GM18507 (cell line): ENCODE measurements at regions not wholly inside any gene's neighbourhood (a gene's known extent, or its start where the extent isn't known, plus 50 kb on each side); places are given as distances from the start of the nearest gene placed in this dataset.
"Not testable (repeated sequence)": the region's sequence is repeated elsewhere in the genome, so short reads cannot be mapped to it uniquely, and the experiment has no call there.

Experiments
- DNase-seq: peaks from one replicate; pipeline ENCODE4 v3.0.0; 2011; ENCODE audit warnings: low read depth; ENCODE audit not compliant: insufficient read length; ENCODE audit errors: extremely low spot score
- FAIRE-seq: peaks from 2 replicates; lab custom pipeline; 2011; peaks lifted over from hg19 to GRCh38; lab: Jason Lieb, UNC

DNA sequence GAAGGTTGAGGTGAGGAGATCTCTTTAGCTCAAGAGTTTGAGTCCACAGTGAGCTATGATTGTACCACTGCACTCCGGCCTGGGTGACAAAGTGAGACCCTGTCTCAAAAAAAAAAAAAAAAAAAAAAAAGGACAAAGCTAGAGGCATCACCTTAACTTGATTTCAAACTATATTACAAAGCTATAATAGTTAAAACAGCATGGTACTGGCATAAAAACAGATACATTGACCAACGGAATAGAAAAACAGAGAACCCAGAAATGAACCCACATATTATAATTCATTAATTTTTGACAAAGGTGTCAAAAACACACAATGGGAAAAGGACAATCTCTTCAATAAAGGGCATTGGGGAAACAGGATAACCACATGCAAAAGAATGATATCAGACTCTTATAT lies 50.8 kb upstream of the MBOAT1 start:
- DNase-seq (no peak), FAIRE-seq (no peak)

DNA sequence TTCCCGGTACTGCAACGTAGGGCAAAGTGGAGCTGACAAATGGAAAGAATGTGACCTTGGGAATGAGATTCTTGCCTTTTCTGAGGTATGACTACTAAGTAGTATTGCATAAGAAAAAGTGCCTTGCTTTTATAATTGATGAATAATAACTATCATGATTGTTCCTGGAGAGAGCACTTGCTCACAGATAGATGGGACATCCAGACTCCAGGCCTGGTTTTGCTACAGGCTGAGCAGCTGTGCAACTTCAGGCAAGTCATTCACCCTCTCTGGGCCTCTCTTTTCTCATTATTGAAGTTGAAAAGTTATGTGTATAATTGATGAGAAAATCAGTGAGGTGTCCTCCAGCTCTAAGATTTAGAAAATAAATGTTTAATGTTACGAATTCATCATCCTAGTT lies 53.6 kb upstream of the MBOAT1 start:
- FAIRE-seq (no peak), DNase-seq (no peak)

DNA sequence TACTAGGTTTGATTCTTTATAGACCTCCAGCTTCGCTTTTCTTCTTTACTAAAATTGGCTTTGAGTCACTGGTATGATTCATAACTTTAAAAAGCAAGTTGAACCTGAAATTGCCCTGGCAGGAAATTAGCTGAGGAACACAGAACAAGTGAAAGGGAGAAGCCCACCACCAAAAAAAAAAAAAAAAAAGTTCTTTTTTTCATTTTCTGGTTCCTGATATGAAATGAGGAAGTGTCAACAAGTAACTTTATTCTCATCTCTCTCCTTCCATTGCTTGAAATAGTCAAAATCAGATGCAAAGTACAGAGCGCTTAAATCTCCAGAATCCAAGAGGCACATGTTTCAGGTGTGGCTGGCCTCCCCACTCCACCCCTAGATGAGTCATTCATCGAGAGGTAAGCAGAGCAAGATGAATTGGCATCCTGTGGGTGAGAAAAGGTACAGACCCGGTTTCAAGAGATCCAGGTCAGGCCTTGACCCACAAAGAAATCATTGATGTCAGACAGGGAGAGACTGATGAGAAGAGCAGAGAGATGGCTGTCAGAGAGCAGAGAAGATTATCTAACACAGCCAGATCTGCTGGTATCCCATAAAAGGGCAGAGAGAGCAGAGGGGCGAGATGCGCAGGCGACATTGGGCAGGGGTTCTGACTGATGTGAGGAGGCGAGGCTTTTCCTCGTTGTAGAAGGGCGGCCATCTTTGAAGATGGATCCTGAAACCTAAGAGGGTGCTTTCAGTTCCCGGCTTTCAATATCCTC lies 54.8 kb upstream of the MBOAT1 start:
- no peak for FAIRE-seq

DNA sequence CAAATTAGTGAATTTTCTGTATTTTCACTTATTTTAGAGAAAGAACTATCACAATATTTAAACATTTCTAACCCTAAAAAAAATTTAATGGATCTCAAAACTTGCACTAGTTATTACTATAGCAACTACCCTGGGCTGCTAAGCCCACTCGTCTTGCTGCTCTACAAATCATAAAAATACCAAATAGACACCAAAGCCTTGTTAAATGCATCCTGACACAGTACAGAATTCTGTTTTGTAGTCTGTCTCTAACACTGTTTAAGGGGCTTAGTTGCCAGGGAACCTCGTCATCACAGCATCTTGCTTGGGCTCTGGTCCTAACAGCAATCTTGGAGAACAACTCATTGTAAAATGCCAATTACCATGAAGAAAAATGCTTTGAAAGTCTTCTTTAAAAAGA lies 56.9 kb upstream of the MBOAT1 start:
- no peak for DNase-seq

More for the DNA sequence above, 54.8 kb upstream of the MBOAT1 start:
- no peak for DNase-seq

DNA sequence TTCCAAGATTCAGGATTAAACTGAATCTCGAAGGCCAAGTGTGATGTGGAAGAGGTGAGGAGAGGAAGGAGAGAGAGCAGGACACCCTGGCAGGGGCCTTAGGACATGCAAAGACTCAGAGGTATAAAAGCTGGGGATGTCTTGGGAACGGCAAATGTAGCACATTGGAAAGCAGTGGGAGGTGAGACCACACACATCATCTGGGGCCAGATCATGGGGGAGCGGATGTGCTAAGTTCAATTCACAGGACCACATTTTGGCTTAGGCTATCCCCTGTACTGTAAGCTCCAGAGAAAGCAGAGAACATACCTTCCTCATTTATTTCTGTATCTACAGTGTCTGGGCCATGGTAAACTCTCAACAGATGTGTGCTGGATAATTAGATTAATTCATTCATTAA lies 59.5 kb upstream of the MBOAT1 start:
- DNase-seq, result no peak
- FAIRE-seq, result no peak

More for the DNA sequence above, 56.9 kb upstream of the MBOAT1 start:
- FAIRE-seq, result no peak

DNA sequence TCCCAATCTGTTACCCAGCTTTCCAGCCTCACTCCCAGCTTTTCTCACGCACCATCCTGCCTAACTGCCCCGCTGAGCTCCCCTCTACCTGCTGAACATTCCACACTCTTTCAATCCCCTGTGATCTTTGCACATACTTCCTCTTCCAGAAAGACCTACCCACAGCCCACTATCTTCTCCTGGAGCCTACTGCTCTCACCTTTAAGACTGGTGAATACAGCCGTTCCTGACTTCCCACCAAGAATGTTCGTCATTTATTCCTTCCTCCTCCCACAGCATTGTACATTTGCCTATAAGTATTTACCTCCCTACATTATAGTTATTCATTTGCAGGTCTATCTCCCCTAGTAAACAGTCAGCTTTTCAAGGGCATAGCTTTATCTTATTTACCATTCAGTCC lies 61.9 kb upstream of the MBOAT1 start:
- FAIRE-seq (no peak), DNase-seq (no peak)

DNA sequence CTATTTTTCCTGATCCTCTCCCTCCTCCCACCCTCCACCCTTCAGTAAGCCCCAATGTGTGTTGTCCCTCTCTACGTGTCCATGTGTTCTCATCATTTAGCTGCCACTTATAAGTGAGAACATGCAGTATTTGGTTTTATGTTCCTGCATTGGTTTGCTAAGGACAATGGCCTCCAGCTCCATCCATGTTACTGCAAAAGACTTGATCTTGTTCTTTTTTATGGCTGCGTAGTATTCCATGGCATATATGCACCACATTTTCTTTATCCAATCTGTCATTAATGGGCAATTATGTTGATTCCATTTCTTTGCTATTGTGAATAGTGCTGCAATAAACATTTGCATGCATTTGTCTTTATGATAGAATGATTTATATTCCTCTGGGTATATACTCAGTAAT lies 63.6 kb upstream of the MBOAT1 start:
- FAIRE-seq, result not testable (repeated sequence)

DNA sequence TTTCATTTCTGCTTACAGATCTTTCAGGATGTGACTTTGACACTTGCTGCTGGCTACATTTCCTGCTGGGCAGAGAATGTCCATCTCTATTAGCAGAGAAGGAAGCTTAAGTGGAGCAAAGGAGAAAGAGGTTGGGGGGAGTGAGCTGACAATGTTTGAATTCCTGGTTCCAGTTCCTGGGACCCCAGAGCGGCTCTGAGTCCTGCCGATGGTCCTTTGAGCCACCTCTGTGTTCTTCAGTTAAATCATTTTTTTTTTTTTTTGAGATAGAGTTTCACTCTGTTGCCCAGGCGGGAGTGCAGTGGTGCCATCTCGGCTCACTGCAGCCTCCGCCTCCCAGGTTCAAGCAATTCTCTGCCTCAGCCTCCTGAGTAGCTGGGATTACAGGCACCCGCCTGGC lies 65.5 kb upstream of the MBOAT1 start:
- FAIRE-seq, DNase-seq: not testable (repeated sequence)

More for the DNA sequence above, 63.6 kb upstream of the MBOAT1 start:
- not testable (repeated sequence) for DNase-seq

DNA sequence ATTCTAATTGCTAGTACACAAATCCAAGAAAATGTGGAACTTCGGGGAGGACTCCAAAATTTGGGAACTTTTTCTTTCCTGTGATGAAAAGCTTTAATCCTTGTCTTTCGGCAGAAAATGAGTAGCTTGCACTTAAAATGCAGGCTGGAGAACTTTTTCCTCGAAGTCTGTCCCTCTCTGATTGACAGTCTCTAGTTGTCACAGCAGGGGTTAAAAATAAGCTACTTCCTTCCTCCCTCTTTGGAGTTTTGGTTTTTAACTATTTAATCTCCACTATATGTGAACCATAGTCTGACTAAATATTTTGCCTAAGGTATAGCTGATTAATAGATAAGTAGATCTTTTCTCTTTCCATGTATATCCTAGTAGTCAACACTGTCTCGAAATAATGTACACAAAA lies 66.8 kb upstream of the MBOAT1 start:
- FAIRE-seq, result no peak
- no peak for DNase-seq

DNA sequence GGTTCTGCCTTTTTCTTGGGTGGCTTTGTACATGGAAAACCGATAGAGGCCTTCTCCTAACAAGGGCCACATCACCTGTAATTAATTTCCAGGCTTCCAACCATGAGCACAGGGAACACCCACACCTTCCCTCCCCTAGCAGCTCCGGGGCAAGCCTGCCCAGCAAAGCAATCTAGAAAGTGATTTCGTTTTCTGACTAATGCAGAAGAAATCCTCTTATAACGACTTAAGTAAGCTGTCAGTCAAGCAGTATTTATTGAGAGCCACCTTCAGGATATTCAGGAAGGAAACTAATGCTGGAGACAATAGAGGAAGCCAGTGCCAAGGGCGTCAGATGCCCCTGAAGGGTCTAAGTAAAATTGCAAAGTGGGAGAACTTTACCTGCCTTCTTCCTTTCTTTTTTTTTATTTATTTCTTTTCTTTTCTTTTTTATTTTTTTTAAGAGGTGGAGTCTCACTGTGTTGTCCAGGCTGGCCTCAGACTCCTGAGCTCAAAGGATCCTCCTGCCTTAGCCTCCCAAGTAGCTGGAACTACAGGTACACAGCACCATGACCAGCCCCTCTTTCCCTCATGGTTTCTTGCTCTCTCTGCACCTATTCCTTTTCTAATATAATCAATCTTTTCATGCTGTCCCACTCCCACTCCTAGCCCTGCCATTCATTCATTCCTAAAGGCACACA lies 67.5 kb upstream of the MBOAT1 start:
- DNase-seq, result no peak

DNA sequence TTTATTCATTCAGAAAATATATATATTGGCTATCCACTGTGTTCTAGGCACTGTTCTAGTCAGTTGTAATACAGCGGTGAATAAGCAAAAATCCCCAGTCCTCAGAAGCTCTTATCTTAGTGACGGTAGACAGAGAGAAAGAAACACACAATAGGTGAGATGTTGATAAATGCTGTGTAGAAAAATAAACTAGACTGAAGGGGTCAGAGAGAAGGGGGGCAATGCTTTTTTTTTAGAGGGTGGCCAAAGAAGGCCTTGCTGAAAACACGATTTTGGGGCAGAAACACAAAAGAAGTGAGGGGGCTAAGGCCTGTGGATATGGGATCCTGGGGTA lies 68.0 kb upstream of the MBOAT1 start:
- no peak for DNase-seq
- FAIRE-seq, result no peak

More for the DNA sequence above, 67.5 kb upstream of the MBOAT1 start:
- FAIRE-seq, result no peak

DNA sequence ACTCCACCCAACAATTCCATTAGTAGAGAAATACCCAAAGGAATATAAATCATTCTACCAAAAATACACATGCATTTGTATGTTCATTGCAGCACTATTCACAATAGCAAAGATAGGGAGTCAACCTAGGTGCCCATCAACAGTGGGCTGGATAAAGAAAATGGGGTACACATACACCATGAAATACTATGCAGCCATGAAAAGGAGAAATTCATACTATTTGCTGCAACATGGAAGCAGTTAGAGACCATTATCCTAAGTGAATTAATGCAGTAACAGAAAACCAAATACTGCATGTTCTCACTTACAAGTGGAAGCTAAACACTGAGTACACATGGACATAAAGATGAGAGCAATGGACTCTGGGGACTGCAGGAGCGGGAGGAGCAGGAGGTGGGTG lies 72.4 kb upstream of the MBOAT1 start:
- no peak for FAIRE-seq
- DNase-seq, result no peak

DNA sequence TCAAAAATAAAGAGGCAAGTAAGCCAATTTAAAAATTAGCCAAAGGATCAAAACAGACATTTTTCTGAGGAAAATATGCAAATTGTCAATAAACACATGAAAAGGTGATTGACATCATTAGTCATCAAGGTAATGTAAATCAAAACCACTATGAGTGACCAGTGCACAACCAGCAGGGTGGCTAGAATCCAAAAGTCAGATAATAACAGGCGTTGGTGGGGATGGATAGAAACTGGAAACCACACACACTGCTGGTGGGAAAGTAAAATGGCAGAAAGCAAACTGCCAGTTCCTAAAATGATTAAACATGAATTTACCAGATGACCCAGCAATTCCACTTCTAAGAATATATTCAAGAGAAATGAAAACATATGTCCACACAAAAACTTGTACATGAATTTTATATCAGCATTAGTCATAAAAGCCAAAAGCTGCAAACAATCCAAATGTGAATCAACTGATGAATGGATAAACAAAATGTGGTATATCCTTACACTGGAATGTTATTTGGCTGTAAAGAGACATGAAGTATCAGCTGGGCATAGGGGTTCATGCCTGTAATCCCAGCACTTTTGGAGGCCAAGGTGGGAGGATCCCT lies 74.8 kb upstream of the MBOAT1 start:
- FAIRE-seq, result no peak
- no peak for DNase-seq

DNA sequence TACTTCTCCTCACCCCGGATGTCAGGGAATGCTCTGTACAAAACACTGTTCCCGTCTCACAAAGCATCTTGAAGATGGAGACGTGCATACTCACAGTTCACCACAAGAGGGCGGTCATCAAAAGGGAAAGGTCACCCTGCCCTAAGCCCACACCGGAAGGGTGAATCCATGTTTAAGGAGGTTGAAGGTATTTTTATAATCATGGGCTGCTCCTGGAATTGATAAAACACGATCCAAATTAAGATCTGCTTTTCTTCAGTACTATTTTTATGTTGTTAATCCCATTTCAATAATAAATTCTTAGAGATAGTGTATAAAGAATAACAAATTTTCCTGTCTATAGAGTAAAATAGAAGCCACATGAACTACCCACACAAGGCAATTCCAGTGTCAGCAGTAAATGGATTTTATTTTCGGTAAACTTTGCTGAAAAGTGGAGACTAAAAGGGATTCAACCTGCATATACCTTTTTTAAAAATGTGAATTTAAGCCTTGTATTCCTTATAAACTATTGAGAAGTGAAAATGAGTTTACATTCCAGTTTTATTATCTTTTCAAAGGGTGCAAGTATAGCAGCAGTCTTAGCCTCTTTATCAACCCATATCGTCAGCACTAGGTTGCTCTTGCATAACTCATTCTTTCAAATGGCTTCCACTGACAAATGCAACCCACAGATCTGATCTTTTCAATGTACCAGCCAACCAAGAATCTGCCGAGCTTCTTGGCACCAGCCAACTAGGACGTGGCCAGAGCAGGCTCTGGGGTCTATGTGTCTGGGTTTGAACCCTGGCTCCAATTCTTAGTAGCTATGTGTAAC lies 79.7 kb upstream of the MBOAT1 start:
- FAIRE-seq, result peak; percentile 93

DNA sequence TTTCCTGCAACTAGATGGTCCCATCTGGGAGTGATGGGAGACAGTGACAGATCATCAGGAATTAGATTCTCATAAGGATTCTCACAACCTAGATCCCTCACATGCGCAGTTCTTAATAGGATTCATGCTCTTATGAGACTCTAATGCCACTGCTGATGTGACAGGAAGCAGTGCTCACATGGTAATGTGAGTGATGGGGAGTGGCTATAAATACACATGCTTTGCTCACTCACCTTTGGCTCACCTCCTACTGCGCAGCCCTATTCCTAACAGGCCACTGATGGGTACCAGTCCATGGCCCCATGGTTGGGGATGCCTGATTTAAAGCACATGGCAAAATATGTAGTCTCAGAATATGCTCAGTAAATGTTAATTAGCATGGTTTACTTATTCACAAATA lies 80.6 kb upstream of the MBOAT1 start:
- FAIRE-seq (no peak), DNase-seq (no peak)

More for the DNA sequence above, 79.7 kb upstream of the MBOAT1 start:
- DNase-seq, result peak; percentile 25

DNA sequence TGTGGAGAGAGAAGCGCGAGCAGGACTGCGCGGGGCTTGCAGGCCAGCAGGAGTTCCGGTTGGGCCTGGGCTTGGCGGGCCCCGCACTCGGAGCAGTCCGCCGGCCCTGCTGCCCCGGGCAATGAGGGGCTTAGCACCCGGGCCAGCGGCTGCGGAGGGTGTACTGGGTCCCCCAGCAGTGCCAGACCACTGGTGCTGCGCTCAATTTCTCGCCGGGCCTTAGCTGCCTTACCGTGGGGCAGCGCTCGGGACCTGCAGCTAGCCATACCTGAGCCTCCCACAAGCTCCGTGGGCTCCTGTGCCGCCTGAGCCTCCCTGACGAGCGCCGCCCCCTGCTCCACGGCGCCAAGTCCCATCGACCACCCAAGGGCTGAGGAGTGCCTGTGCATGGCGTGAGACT lies 89.0 kb upstream of the MBOAT1 start:
- FAIRE-seq, result no peak
- no peak for DNase-seq

DNA sequence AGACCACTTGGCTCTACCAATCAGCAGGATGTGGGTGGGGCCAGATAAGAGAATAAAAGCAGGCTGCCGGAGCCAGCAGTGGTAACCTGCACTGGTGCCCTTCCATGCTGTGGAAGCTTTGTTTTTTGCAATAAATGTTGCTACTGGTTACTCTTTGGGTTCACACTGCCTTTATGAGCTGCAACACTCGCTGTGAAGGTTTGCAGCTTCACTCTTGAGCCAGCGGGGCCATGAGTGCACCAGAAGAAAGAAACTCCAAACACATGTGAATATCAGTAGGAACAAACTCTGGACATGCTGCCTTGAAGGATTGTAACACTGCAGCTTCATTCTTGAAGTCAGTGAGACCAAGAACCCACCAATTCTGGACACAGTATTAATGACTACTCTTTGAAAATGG lies 89.9 kb upstream of the MBOAT1 start:
- FAIRE-seq (no peak), DNase-seq (no peak)

DNA sequence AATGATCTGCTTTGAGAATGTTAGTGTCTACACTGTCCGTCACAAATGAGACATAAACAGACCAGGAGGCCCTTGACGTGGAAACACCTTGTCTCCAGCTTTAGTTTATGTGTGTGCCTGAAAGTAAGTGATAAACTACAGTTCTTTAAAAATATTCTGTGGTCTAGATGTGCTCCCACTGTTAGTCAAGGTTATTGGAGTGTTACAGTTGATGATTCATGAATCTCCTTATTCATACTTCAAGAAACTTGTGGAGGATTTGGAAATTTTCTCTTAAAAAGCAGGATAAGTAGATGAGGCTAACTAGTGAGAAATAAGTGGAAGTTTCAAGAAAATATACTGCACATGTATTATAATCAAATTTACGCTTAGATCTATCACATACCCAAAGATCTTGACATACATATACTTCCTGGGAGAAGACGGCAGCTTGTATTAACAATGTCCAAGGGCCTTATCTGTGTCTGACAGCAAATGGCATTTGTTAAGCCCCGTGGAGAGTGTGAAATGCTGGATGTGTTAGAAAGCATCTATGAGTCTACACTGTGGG lies 90.5 kb upstream of the MBOAT1 start:
- no peak for DNase-seq
- no peak for FAIRE-seq

DNA sequence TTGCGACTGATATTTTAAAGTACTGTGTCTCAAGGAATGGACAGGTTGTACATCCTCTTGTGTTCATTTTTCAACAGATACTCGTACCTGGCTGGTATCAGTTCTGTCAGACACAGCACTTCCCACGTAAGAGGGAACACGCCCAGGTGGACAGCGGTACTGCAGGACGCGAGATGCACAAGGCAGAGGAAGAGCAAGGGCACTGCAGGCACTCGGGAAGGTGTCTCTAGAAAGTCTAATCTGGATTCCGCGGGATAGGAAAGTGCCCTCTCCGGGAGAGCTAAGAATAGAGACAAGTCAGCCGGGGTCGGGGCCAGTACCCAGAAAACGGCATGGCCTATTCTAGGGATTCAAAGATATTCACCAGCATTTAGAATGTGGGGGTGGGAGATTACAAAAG lies 94.2 kb upstream of the MBOAT1 start:
- DNase-seq (no peak), FAIRE-seq (no peak)

DNA sequence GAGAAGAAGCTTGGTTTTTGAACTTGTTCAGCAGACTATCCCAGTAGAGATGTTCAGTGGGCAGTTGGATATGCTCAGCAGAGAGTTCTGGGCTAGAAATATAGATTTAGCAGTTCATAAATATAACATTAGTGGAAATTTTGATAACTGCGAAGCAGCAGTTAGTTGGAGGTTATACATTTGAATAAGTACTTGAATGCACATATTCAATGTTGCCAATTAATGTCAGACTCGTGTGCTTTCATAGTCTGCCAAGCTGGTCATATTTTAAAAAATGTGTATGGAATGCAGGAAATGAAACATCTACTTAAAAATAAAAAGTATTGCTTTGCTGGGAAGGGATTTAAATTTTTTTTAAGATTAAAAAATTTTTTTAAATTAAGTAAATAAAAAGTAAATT lies 92.5 kb upstream of the E2F3 start:
- DNase-seq (no peak), FAIRE-seq (no peak)
